OCI-LY3 (cell line): ENCODE measurements at regions not wholly inside any gene's neighbourhood (a gene's known extent, or its start where the extent isn't known, plus 50 kb on each side); places are given as distances from the start of the nearest gene placed in this dataset.

Source experiments
- H2AFZ ChIP-seq: fragments of 200-600, 300-600 bp; shearing (Covaris generic); 2 replicates; pipeline ENCODE4 v1.6.0; 2014; ENCODE audit warnings: antibody characterized with exemption, low read depth, low read length
- H3K27ac ChIP-seq: fragments of 200-600, 300-600 bp; sonication (generic); 2 replicates; pipeline ENCODE4 v1.5.1; 2014; ENCODE audit warnings: mild to moderate bottlenecking, low read length, moderate library complexity, mixed read lengths
- H3K27me3 ChIP-seq: fragments of 200-600, 300-600 bp; sonication (generic); 2 replicates; pipeline ENCODE4 v1.6.1; 2014; ENCODE audit warnings: low read depth, low read length, mixed read lengths
- H3K36me3 ChIP-seq: fragments of 200-600, 300-600 bp; sonication (generic); replicated peaks from 2 replicates; pipeline ENCODE3; 2014; ENCODE audit warnings: low read depth, low read length, mixed read lengths
- H3K4me1 ChIP-seq: fragments of 300-600, 200-600 bp; sonication (generic); 2 replicates; pipeline ENCODE4 v1.6.1; 2014; ENCODE audit warnings: low read length, mixed read lengths
- H3K4me2 ChIP-seq: fragments of 200-600, 300-600 bp; sonication (generic); 2 replicates; pipeline ENCODE4 v1.6.1; 2014; ENCODE audit warnings: low read length, mixed read lengths
- H3K4me3 ChIP-seq: fragments of 300-600, 200-600 bp; sonication (generic); 2 replicates; pipeline ENCODE4 v1.5.1; 2014; ENCODE audit warnings: antibody characterized with exemption, mild to moderate bottlenecking, low read length, moderate library complexity
- H3K79me2 ChIP-seq: fragments of 300-600, 200-600 bp; shearing (Covaris generic); 2 replicates; pipeline ENCODE4 v1.6.1; 2014; ENCODE audit warnings: mild to moderate bottlenecking, low read length, mixed read lengths
- H3K9ac ChIP-seq: fragments of 300-600, 200-600 bp; shearing (Covaris generic); 2 replicates; pipeline ENCODE4 v1.6.0; 2014; ENCODE audit warnings: mild to moderate bottlenecking, low read length, moderate library complexity
- H3K9me3 ChIP-seq: fragments of 200-600, 300-600 bp; shearing (Covaris generic); 2 replicates; pipeline ENCODE4 v1.6.1; 2014; ENCODE audit warnings: low read length, mixed read lengths; ENCODE audit not compliant: insufficient read depth
- H4K20me1 ChIP-seq: fragments of 200-600, 300-600 bp; sonication (generic); 2 replicates; pipeline ENCODE4 v1.6.1; 2016; ENCODE audit warnings: low read length, mixed read lengths; ENCODE audit not compliant: insufficient read depth
- CTCF ChIP-seq: fragments of 200-600, 300-600 bp; sonication (generic); IDR thresholded peaks from 2 replicates; pipeline ENCODE4 v1.5.1; 2014; ENCODE audit warnings: antibody characterized with exemption, low read length, low read depth
- EZH2phosphoT487 ChIP-seq: fragments of 200-600 bp; shearing (Covaris generic); IDR thresholded peaks from 2 replicates; pipeline ENCODE4 v1.6.1; 2018; ENCODE audit warnings: antibody characterized with exemption, mixed run types, low read depth

- no peak overlapping the region for H3K27ac ChIP-seq
- H3K9me3 ChIP-seq = no peaks in the 10 kb centered on the region
- no peaks in the 10 kb centered on the region for H3K27me3 ChIP-seq
- H3K36me3 ChIP-seq = no peaks in the 10 kb centered on the region
- no peak overlapping the region for H2AFZ ChIP-seq
- no peak overlapping the region for H3K4me2 ChIP-seq
- H3K4me3 ChIP-seq = no peak overlapping the region
- H4K20me1 ChIP-seq = no peaks in the 10 kb centered on the region
- TF ChIP-seq EZH2phosphoT487 (no peak), CTCF (no peak)
- H3K4me1 ChIP-seq = 0 out of 2 replicates have a peak, but pooled peaks cover 5% of the 10 kb centered on the region
- H3K79me2 ChIP-seq = no peaks in the 10 kb centered on the region
- H3K9ac ChIP-seq = no peak overlapping the region
Measured at GRCh38 chr17:72510351-72511016, 389.7 kb downstream of the SOX9 start.

GRCh38 chr17:72511242-72511641 is 390.4 kb downstream of the SOX9 start:
- Histone ChIP-seq H2AFZ (no peak overlapping the region), H3K36me3 (no peaks in the 10 kb centered on the region), H3K4me1 (0 out of 2 replicates have a peak, but pooled peaks cover 5% of the 10 kb centered on the region), H3K79me2 (no peaks in the 10 kb centered on the region), H4K20me1 (no peaks in the 10 kb centered on the region), H3K9me3 (no peaks in the 10 kb centered on the region), H3K9ac (no peak overlapping the region), H3K27me3 (no peaks in the 10 kb centered on the region), H3K4me3 (no peak overlapping the region), H3K4me2 (no peak overlapping the region), H3K27ac (no peak overlapping the region)
- TF ChIP-seq EZH2phosphoT487 (no peak), CTCF (no peak)

GRCh38 chr17:72511874-72512273 is 391.1 kb downstream of the SOX9 start:
- H3K79me2 ChIP-seq = no peaks in the 10 kb centered on the region
- no peaks in the 10 kb centered on the region for H4K20me1 ChIP-seq
- no peak overlapping the region for H3K9ac ChIP-seq

More at GRCh38 chr17:72511874-72512273, 391.1 kb downstream of the SOX9 start:
- no peaks in the 10 kb centered on the region for H3K9me3 ChIP-seq
- TF ChIP-seq CTCF (no peak), EZH2phosphoT487 (no peak)
- 0 out of 2 replicates have a peak, but pooled peaks cover 5% of the 10 kb centered on the region for H3K4me1 ChIP-seq
- no peaks in the 10 kb centered on the region for H3K36me3 ChIP-seq
- no peak overlapping the region for H2AFZ ChIP-seq
- H3K27me3 ChIP-seq = no peaks in the 10 kb centered on the region
- no peak overlapping the region for H3K4me3 ChIP-seq
- H3K27ac ChIP-seq = no peak overlapping the region
- no peak overlapping the region for H3K4me2 ChIP-seq
